Parathyroid adenoma (tissue), 2 donors: ENCODE measurements at regions not wholly inside any gene's neighbourhood (a gene's known extent, or its start where the extent isn't known, plus 50 kb on each side); places are given as distances from the start of the nearest gene placed in this dataset.

Source experiments
- H2AFZ ChIP-seq: fragments of 300-600 bp; sonication (generic); one replicate; pipeline ENCODE4 v1.7.0; 2017; ENCODE audit warnings: antibody characterized with exemption, mild to moderate bottlenecking
- H3K27ac ChIP-seq: fragments of 300-600 bp; sonication (generic); one replicate; pipeline ENCODE4 v1.7.0; 2017
- H3K27me3 ChIP-seq: fragments of 300-600 bp; sonication (generic); one replicate; pipeline ENCODE4 v1.7.0; 2017; ENCODE audit warnings: low read length; ENCODE audit not compliant: control insufficient read depth, insufficient read depth
- H3K36me3 ChIP-seq: fragments of 300-600 bp; sonication (generic); one replicate; pipeline ENCODE4 v1.7.0; 2017; ENCODE audit warnings: low read length; ENCODE audit not compliant: control insufficient read depth, insufficient read depth
- H3K4me1 ChIP-seq: fragments of 300-600 bp; sonication (generic); one replicate; pipeline ENCODE4 v1.7.0; 2017; ENCODE audit warnings: control low read depth
- H3K4me2 ChIP-seq: fragments of 300-600 bp; sonication (generic); one replicate; pipeline ENCODE4 v1.7.0; 2017; ENCODE audit warnings: low read length
- H3K4me3 ChIP-seq: fragments of 300-600 bp; sonication (generic); one replicate; pipeline ENCODE4 v1.7.0; 2017; ENCODE audit warnings: low read depth, low read length
- H3K79me2 ChIP-seq: fragments of 300-600 bp; sonication (generic); one replicate; pipeline ENCODE4 v1.7.0; 2017; ENCODE audit warnings: control low read depth
- H3K9ac ChIP-seq: fragments of 300-600 bp; sonication (generic); one replicate; pipeline ENCODE4 v1.7.0; 2017; ENCODE audit warnings: mild to moderate bottlenecking
- H3K9me3 ChIP-seq: fragments of 300-600 bp; sonication (generic); one replicate; pipeline ENCODE4 v1.7.0; 2017; ENCODE audit warnings: low read length; ENCODE audit not compliant: control insufficient read depth
- TF ChIP-seq, protein P1 (sequence below): fragments of 300-600 bp; sonication (generic); IDR thresholded peaks from one replicate; pipeline ENCODE4 v1.7.0; 2017; ENCODE audit warnings: antibody characterized with exemption, mild to moderate bottlenecking
- donor health status: primary hyperparathyroidism.

DNA sequence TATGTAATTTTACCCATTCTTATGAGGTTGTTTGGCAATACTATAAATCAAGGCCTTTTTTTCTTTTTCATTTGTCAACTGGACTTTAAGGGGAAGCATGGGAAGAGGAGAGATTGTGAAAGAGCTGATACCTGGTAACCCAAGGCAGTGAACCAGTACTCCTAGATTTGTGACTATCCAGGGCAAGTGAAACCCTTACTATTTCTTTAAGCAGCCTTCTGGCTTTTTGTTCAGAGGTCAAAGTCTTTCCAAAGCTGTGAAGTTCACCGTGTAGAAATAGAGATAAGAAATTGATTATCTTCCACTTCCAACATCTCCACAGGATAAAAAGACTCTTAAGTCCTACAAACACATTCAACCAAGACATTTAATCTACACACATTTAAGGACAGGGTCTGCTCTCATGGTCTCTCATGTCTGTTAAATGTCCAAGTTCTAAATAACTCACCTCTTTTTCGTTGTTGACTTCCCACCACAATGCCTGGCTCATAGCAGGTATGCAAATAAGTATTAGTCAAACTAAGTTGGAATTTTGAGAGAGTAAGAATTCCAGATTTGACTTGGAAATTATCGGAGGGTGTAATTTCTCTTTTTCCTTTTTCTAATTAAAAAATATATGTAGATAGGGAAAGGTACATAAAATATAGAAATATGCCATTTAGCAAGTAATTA lies 485.8 kb downstream of the STK39 start:
- Histone ChIP-seq H3K9ac (no peak overlapping the region), H3K4me3 (no peak overlapping the region), H3K79me2 (no peaks in the 10 kb centered on the region), H3K27me3 (no peaks in the 10 kb centered on the region), H3K4me2 (no peak overlapping the region), H3K9me3 (no peaks in the 10 kb centered on the region), H3K27ac (no peak overlapping the region), H3K4me1 (no peaks in the 10 kb centered on the region), H3K36me3 (no peaks in the 10 kb centered on the region), H2AFZ (no peak overlapping the region)
- TF ChIP-seq, protein P1, sequence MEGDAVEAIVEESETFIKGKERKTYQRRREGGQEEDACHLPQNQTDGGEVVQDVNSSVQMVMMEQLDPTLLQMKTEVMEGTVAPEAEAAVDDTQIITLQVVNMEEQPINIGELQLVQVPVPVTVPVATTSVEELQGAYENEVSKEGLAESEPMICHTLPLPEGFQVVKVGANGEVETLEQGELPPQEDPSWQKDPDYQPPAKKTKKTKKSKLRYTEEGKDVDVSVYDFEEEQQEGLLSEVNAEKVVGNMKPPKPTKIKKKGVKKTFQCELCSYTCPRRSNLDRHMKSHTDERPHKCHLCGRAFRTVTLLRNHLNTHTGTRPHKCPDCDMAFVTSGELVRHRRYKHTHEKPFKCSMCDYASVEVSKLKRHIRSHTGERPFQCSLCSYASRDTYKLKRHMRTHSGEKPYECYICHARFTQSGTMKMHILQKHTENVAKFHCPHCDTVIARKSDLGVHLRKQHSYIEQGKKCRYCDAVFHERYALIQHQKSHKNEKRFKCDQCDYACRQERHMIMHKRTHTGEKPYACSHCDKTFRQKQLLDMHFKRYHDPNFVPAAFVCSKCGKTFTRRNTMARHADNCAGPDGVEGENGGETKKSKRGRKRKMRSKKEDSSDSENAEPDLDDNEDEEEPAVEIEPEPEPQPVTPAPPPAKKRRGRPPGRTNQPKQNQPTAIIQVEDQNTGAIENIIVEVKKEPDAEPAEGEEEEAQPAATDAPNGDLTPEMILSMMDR = no peak

DNA sequence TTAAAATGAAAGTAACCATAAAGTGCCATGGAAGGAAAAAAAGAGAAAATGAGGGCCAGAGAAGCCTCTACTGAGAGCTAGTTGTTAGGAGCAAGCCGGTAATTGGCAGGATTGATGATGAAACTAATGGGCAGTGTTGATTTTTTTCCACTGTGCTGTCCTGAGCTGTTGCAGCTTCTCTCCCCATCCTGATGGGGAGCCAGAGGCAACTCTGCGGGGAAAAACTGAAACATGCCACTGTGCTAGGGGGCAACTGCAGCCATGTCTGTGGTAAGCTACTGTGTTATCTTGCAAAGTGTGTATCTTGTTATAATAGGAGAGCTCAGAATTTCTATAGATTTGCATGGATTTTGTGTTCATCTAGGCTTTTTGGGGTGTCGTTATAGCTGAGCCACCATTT lies 487.9 kb downstream of the STK39 start:
- no peaks in the 10 kb centered on the region for H3K79me2 ChIP-seq
- no peak overlapping the region for H3K27ac ChIP-seq
- no peak overlapping the region for H3K4me3 ChIP-seq
- TF ChIP-seq, protein P1 = no peak
- H3K4me2 ChIP-seq = no peak overlapping the region
- no peaks in the 10 kb centered on the region for H3K9me3 ChIP-seq
- H3K27me3 ChIP-seq = no peaks in the 10 kb centered on the region
- no peaks in the 10 kb centered on the region for H3K36me3 ChIP-seq
- no peaks in the 10 kb centered on the region for H3K4me1 ChIP-seq
- H2AFZ ChIP-seq = no peak overlapping the region
- H3K9ac ChIP-seq = no peak overlapping the region

DNA sequence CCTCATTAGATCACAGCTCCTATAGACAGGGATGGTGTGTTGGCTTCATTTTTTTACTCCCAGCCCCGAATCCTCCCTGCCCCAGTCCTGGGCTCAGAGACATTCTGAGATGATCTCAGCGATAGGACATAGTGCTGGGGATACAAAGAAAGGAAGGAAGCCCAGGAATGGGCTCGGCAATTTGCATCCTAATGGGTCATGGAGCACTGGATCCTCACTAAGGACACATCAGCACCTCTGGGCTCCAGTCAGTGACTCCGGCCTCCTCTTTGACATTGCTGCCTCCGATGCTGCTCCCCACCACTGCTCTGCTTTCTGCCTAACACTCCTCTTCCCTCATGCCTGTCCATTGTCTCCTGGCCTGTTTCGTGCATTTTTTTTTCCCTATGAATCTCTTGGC lies 489.1 kb downstream of the STK39 start:
- H3K4me1 ChIP-seq = no peaks in the 10 kb centered on the region
- TF ChIP-seq, protein P1 = no peak
- no peaks in the 10 kb centered on the region for H3K36me3 ChIP-seq
- H3K79me2 ChIP-seq = no peaks in the 10 kb centered on the region
- H3K27ac ChIP-seq = no peak overlapping the region
- H3K4me2 ChIP-seq = no peak overlapping the region
- no peak overlapping the region for H2AFZ ChIP-seq
- H3K27me3 ChIP-seq = no peaks in the 10 kb centered on the region
- no peak overlapping the region for H3K4me3 ChIP-seq
- H3K9me3 ChIP-seq = no peaks in the 10 kb centered on the region
- no peak overlapping the region for H3K9ac ChIP-seq

DNA sequence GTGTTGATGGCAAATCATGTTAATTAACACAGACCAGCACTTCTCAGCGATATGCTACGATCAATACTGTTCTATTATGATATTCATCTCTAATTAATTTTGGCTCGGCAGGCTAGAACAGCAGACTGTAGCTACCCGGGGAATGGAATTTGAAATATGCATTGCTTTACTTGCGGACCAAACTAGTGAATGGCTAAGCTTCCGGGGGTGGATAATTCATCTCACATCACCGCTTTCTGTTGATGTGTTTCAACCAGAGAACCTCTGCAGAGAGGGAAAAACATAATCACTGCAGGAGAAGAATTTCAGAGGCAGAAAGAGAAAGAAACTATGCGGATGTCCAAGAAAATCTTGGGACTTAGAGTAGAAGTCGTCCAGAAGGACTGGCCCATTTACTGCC lies 490.9 kb downstream of the STK39 start:
- Histone ChIP-seq H3K4me3 (no peak overlapping the region), H3K79me2 (no peaks in the 10 kb centered on the region), H3K36me3 (no peaks in the 10 kb centered on the region), H3K4me1 (no peaks in the 10 kb centered on the region), H2AFZ (no peak overlapping the region), H3K9me3 (no peaks in the 10 kb centered on the region), H3K9ac (no peak overlapping the region), H3K27me3 (no peaks in the 10 kb centered on the region), H3K27ac (no peak overlapping the region), H3K4me2 (no peak overlapping the region)
- TF ChIP-seq, protein P1 = no peak

DNA sequence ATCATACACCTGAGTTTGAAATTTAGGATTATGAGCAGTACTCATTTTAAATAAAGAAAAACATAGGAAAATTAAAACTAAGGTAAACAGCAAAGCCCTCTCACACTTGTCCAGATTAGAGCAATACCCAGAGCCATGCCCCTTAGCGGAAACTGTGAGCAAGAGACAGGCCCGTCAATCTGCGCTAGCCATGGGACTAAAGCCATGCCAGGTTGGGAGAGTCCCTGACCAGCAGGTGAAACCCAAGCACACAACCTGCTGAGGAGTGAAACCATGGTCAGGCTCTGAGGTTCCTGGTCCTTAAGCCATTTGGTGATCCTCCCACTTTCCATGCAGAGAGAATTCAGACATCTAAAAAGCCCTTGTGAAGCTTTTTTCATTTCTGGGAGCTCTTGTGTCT lies 494.3 kb downstream of the STK39 start:
- H3K9ac ChIP-seq = no peak overlapping the region
- no peak overlapping the region for H2AFZ ChIP-seq
- H3K79me2 ChIP-seq = no peaks in the 10 kb centered on the region
- H3K9me3 ChIP-seq = no peaks in the 10 kb centered on the region
- H3K4me2 ChIP-seq = no peak overlapping the region
- H3K4me1 ChIP-seq = no peaks in the 10 kb centered on the region
- H3K36me3 ChIP-seq = no peaks in the 10 kb centered on the region
- no peak overlapping the region for H3K4me3 ChIP-seq
- H3K27me3 ChIP-seq = no peaks in the 10 kb centered on the region
- TF ChIP-seq, protein P1 = no peak
- no peak overlapping the region for H3K27ac ChIP-seq
